ENCODE measurements at regions not wholly inside any gene's neighbourhood (a gene's known extent, or its start where the extent isn't known, plus 50 kb on each side); places are given as distances from the start of the nearest gene placed in this dataset.

DNA sequence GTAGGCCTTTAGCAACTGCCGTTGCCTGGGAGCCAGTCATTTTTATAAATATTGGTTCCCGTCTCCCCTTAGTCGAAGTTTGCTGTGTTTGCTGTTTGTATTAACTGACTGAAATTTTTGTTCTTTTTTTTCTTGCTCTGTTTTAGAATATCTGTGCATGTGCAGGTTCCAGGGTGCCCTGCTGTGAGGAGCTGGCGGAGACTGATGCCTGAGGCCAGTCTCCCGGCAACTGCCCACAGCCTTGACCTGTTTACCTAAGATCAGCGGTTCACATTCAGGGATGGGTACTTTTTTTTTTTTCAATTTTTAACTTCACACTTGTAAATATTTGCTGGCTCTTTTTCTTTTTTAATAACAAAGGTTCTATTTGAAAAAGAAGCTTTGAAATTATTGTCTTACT lies 262.6 kb upstream of the ADAMTS16 start:
- no peak overlapping the region for H3K4me3 ChIP-seq (ENCODE audit: low read depth, low read length)
- TF ChIP-seq, protein P1, sequence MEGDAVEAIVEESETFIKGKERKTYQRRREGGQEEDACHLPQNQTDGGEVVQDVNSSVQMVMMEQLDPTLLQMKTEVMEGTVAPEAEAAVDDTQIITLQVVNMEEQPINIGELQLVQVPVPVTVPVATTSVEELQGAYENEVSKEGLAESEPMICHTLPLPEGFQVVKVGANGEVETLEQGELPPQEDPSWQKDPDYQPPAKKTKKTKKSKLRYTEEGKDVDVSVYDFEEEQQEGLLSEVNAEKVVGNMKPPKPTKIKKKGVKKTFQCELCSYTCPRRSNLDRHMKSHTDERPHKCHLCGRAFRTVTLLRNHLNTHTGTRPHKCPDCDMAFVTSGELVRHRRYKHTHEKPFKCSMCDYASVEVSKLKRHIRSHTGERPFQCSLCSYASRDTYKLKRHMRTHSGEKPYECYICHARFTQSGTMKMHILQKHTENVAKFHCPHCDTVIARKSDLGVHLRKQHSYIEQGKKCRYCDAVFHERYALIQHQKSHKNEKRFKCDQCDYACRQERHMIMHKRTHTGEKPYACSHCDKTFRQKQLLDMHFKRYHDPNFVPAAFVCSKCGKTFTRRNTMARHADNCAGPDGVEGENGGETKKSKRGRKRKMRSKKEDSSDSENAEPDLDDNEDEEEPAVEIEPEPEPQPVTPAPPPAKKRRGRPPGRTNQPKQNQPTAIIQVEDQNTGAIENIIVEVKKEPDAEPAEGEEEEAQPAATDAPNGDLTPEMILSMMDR (IDR thresholded peaks at IDR 0.05; ENCODE audit: control insufficient read depth, extremely low read depth, insufficient read depth) = no peak
- DNase-seq (ENCODE audit: low read depth) = no peak

GRCh38 chr5:4879075-4879474 lies 261.1 kb upstream of the ADAMTS16 start:
- H3K4me3 ChIP-seq (ENCODE audit: low read depth, low read length) = no peak overlapping the region
- TF ChIP-seq, protein P1 (IDR thresholded peaks at IDR 0.05; ENCODE audit: control insufficient read depth, extremely low read depth, insufficient read depth) = no peak
- DNase-seq (ENCODE audit: low read depth) = no peak

GRCh38 chr5:4879693-4880303 lies 260.3 kb upstream of the ADAMTS16 start:
- no peak overlapping the region for H3K4me3 ChIP-seq (ENCODE audit: low read depth, low read length)
- TF ChIP-seq, protein P1 (IDR thresholded peaks at IDR 0.05; ENCODE audit: control insufficient read depth, extremely low read depth, insufficient read depth) = peak; percentile 99
- DNase-seq (ENCODE audit: low read depth) = peak; percentile 64

- no peak for DNase-seq (ENCODE audit: low read depth)
- TF ChIP-seq, protein P1 (IDR thresholded peaks at IDR 0.05; ENCODE audit: control insufficient read depth, extremely low read depth, insufficient read depth) = no peak
- H3K4me3 ChIP-seq (ENCODE audit: low read depth, low read length) = no peak overlapping the region
Observed at GRCh38 chr5:4880304-4880741, 259.8 kb upstream of the ADAMTS16 start.

DNA sequence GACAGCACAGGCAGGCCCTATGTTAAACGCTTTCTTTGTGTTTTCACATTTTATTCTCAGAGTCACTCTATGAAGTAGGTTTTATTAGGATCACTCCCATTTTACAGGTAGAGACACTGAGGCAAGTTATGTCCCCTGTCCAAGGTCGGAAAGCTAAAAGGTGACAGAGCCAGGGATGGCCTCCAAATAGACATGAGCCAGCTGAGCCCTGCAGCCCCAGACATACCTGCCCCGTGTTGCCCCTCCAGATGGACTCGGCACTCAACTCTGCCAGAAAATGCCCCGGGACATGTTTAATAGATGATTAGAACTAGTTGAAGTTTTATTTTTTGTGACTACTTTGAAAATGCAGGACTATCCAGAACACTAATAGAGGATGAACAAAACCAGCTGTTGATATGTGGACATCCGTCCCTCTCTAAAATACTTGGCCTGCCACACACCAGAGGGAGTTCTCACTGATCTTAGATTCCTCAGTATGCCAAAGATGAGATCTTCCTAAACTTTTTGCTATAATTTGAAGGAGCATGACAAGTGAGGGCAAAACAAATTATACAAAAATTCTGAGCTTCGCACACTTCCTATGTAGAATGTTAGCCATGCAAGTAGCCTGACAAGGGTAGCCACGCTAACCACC lies 258.6 kb upstream of the ADAMTS16 start:
- H3K4me3 ChIP-seq (ENCODE audit: low read depth, low read length) = no peak overlapping the region
- DNase-seq (ENCODE audit: low read depth) = no peak
- TF ChIP-seq, protein P1 (IDR thresholded peaks at IDR 0.05; ENCODE audit: control insufficient read depth, extremely low read depth, insufficient read depth) = no peak

DNA sequence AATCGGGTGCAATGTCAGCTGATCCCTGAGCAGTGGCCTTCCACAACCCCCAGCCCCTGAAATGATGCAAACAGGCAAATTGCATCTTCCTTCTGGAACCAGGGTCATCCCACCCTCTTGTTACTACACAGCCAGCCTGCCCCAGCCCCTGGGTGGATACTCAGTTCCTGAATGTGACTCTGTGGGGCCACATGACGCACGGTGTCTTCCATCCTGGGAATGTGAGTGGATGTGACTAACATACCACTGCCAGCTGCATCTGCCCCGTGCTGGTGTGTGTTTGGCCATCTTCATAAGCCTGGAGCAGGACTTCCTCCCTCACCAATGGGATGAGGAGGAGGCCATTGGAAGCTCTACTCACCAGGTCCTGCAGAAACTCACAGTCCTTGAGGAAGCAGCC lies 257.9 kb upstream of the ADAMTS16 start:
- DNase-seq (ENCODE audit: low read depth) = no peak
- TF ChIP-seq, protein P1 (IDR thresholded peaks at IDR 0.05; ENCODE audit: control insufficient read depth, extremely low read depth, insufficient read depth) = no peak
- H3K4me3 ChIP-seq (ENCODE audit: low read depth, low read length) = no peak overlapping the region

GRCh38 chr5:4883360-4883759 lies 256.8 kb upstream of the ADAMTS16 start:
- TF ChIP-seq, protein P1 (IDR thresholded peaks at IDR 0.05; ENCODE audit: control insufficient read depth, extremely low read depth, insufficient read depth) = no peak
- no peak for DNase-seq (ENCODE audit: low read depth)
- no peak overlapping the region for H3K4me3 ChIP-seq (ENCODE audit: low read depth, low read length)

Measured in LNCaP clone FGC (cell line).